ENCODE measurements at regions not wholly inside any gene's neighbourhood (a gene's known extent, or its start where the extent isn't known, plus 50 kb on each side); places are given as distances from the start of the nearest gene placed in this dataset.

DNA sequence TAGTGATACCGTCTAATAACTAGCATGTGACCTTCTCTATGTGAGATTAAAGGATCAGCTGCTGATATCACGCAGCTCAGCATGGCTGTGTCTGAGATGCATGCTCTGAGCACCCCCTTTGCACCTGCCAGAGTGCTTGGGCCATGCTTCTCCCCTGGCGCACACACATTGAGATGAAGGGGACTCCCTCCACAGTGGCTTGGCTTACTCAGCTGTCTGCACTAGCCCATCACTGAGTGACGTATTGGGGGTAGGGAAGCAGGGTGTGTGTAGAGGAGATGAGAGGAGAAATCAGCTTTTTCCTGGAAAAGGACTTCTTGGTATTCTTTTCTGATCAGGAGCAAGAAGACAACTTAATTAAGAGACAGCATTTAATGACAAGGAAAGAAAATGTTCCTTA lies 216.5 kb downstream of the BLID start:
- intact Hi-C loops (cut with DNase I), result no loop called here
- WGBS, 2 donors, result 81 to 94% methylated on average over 3 to 4 of the region's 4 CpGs
- Histone ChIP-seq H3K4me3 (no peak overlapping the region), H3K9me3 (no peaks in the 10 kb centered on the region), H3K36me3 (no peaks in the 10 kb centered on the region), H3K27me3 (peaks cover 0 to 14% (median 0%) of the 10 kb centered on the region in 4 donors), H3K27ac (no peak overlapping the region), H3K4me1 (no peaks in the 10 kb centered on the region)
- DNase-seq, result no peak
- no peak for TF ChIP-seq POLR2A (IDR thresholded peaks at IDR 0.05)

DNA sequence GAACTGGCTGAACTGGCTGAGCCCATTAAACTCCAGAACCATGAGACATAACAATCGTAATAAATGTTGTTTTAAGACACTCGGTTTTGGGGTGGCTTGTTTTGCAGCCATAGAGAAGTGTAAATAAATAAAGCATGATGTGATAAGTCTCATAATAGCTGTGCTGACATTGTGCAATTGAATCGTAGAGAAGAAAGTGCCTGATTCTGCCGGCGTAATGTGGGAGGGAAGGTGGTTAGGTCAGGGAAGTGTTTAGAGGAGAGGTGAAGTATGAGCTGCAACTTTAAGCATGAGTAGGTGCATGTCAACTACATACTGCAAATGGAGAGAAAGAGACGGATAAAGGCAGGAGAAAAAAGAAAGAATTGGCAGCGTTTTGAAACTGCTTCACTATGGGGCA lies 217.1 kb downstream of the BLID start:
- intact Hi-C loops (cut with DNase I), result no loop called here
- H3K4me3 ChIP-seq, result no peak overlapping the region
- H3K27ac ChIP-seq, result no peak overlapping the region
- DNase-seq, result no peak
- H3K4me1 ChIP-seq, result no peaks in the 10 kb centered on the region
- 54 to 56% methylated on average over 7 of the region's 7 CpGs for WGBS, 2 donors
- H3K36me3 ChIP-seq, result no peaks in the 10 kb centered on the region
- no peaks in the 10 kb centered on the region for H3K9me3 ChIP-seq
- H3K27me3 ChIP-seq, result peaks cover 0 to 14% (median 0%) of the 10 kb centered on the region in 4 donors
- no peak for TF ChIP-seq POLR2A (IDR thresholded peaks at IDR 0.05)
- no peak for TF ChIP-seq CTCF (IDR thresholded peaks at IDR 0.05)

DNA sequence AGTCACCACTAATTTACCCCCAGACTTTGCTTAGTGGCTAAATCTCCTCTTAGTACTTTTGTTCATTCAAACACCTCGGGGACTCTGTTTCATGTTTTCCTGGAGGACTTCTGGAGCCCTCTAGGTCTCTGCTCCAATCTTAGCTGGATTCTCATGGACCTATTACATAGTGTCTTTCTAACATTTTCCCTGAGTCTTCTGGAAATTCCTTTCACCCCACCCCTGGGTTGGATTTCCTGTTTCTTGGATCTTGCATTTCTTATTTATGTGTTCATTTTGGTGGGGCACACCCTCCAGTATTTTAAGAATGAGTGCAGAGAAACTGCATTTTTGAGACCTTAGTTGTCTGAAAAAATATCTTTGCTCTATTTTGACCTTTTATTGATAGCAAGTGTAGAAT lies 220.1 kb downstream of the BLID start:
- intact Hi-C loops (cut with DNase I), result no loop called here
- TF ChIP-seq CTCF (IDR thresholded peaks at IDR 0.05) (no peak), POLR2A (IDR thresholded peaks at IDR 0.05) (no peak)
- H3K27me3 ChIP-seq, result peaks cover 0 to 25% (median 0%) of the 10 kb centered on the region in 4 donors
- no peak overlapping the region for H3K27ac ChIP-seq
- WGBS, 2 donors, result 60 to 71% methylated on average over 1 of the region's 1 CpG
- H3K4me1 ChIP-seq, result peaks cover 0 to 1% (median 0%) of the 10 kb centered on the region in 3 donors
- DNase-seq, result no peak
- no peak overlapping the region for H3K4me3 ChIP-seq
- no peaks in the 10 kb centered on the region for H3K9me3 ChIP-seq
- no peaks in the 10 kb centered on the region for H3K36me3 ChIP-seq

DNA sequence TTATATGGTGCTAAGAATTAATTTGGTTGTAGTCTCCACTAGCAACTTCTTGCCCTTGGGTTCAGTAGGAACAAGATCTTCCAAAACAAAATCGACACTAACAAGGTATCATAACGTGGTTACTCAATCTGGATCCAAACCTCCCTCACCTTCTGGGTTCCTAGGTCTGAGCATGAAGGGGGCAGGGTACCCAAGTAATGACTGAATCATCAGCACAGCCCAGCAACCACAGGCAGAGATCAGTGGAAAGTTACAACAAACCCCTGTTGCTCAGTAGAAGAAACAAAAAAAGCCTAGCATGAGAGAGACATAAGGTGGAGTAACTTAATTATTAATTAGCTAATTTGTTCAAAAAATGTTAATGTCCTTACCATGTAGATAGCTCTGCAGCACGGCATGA lies 221.4 kb downstream of the BLID start:
- peaks cover 0 to 19% (median 0%) of the 10 kb centered on the region in 4 donors for H3K27me3 ChIP-seq
- 63 to 67% methylated on average over 3 of the region's 3 CpGs for WGBS, 2 donors

DNA sequence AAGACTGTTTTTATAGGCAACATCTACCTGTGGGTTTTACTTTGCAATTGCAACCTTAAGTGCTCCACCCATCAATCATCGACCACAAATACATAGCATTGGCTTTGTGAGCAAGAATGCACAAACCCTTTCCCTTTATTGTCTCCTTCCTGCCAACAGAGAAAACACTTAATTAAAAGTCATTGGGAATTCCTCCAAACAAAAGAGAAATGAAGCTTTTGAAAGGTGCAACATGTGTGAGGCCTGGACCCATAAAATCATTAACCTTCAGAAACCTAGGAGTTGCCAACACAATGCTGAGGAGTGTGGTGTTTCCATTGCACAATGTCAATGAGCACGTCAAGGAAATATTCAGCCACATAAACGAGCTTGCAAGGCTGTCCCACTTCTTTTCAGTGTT lies 223.2 kb downstream of the BLID start:
- Histone ChIP-seq H3K36me3 (no peaks in the 10 kb centered on the region), H3K27me3 (peaks cover 0 to 11% (median 0%) of the 10 kb centered on the region in 4 donors), H3K27ac (no peak overlapping the region), H3K9me3 (no peaks in the 10 kb centered on the region), H3K4me1 (peaks cover 0 to 12% (median 6%) of the 10 kb centered on the region in 3 donors), H3K4me3 (no peak overlapping the region)
- intact Hi-C loops (cut with DNase I), result no loop called here
- WGBS, 2 donors, result 72 to 77% methylated on average over 3 of the region's 3 CpGs
- TF ChIP-seq CTCF (IDR thresholded peaks at IDR 0.05), result no peak
- TF ChIP-seq POLR2A (IDR thresholded peaks at IDR 0.05), result no peak
- no peak for DNase-seq

More for the DNA sequence above, 221.4 kb downstream of the BLID start:
- intact Hi-C loops (cut with DNase I), result no loop called here
- TF ChIP-seq POLR2A (IDR thresholded peaks at IDR 0.05), result no peak
- TF ChIP-seq CTCF (IDR thresholded peaks at IDR 0.05), result no peak
- Histone ChIP-seq H3K9me3 (no peaks in the 10 kb centered on the region), H3K27ac (no peak overlapping the region), H3K4me3 (no peak overlapping the region), H3K36me3 (no peaks in the 10 kb centered on the region), H3K4me1 (peaks cover 0 to 12% (median 6%) of the 10 kb centered on the region in 3 donors)
- DNase-seq, result no peak

- DNase-seq, result no peak
- H3K4me1 ChIP-seq, result peaks cover 0 to 12% (median 6%) of the 10 kb centered on the region in 3 donors
- intact Hi-C loops (cut with DNase I), result no loop called here
- peak overlapping the region in 1 of 4 donors; percentile 34 for H3K27ac ChIP-seq
- H3K36me3 ChIP-seq, result no peaks in the 10 kb centered on the region
- peaks cover 0 to 15% (median 0%) of the 10 kb centered on the region in 4 donors for H3K27me3 ChIP-seq
- H3K4me3 ChIP-seq, result no peak overlapping the region
- TF ChIP-seq POLR2A (IDR thresholded peaks at IDR 0.05) (no peak), CTCF (IDR thresholded peaks at IDR 0.05) (no peak)
- 36 to 57% methylated on average over 3 of the region's 3 CpGs for WGBS, 2 donors
- H3K9me3 ChIP-seq, result no peaks in the 10 kb centered on the region
Observed at GRCh38 chr11:121892131-121892681, 223.8 kb downstream of the BLID start.
